GM12891 (cell line): ENCODE measurements at regions not wholly inside any gene's neighbourhood (a gene's known extent, or its start where the extent isn't known, plus 50 kb on each side); places are given as distances from the start of the nearest gene placed in this dataset.

Experiments used
- DNase-seq: peaks from one replicate; pipeline ENCODE4 v3.0.0; 2011; ENCODE audit warnings: low spot score; ENCODE audit not compliant: insufficient read length
- FAIRE-seq: peaks from 2 replicates; lab custom pipeline; 2011; peaks lifted over from hg19 to GRCh38; lab: Jason Lieb, UNC
- PAX5 ChIP-seq: IDR thresholded peaks from 2 replicates; pipeline ENCODE4 v1.6.1; 2011; ENCODE audit warnings: low read length, moderate library complexity, mild to moderate bottlenecking; ENCODE audit not compliant: insufficient read depth, severe bottlenecking
- POLR2A ChIP-seq: IDR thresholded peaks from 2 replicates; pipeline ENCODE4 v1.6.1; 2011; ENCODE audit warnings: low read depth, low read length, control low read depth
- POLR2AphosphoS5 ChIP-seq: IDR thresholded peaks from 2 replicates; pipeline ENCODE4 v1.6.1; 2011; ENCODE audit warnings: low read depth, low read length, control low read depth
- POU2F2 ChIP-seq: IDR thresholded peaks from 2 replicates; pipeline ENCODE4 v1.6.1; 2011; ENCODE audit warnings: low read depth, mild to moderate bottlenecking, control low read depth, low read length, moderate library complexity
- SPI1 ChIP-seq: IDR thresholded peaks from 2 replicates; pipeline ENCODE4 v1.6.1; 2011; ENCODE audit warnings: low read depth, low read length, control low read depth
- TAF1 ChIP-seq: IDR thresholded peaks from 2 replicates; pipeline ENCODE4 v1.6.1; 2011; ENCODE audit warnings: low read depth, low read length, control low read depth

DNA sequence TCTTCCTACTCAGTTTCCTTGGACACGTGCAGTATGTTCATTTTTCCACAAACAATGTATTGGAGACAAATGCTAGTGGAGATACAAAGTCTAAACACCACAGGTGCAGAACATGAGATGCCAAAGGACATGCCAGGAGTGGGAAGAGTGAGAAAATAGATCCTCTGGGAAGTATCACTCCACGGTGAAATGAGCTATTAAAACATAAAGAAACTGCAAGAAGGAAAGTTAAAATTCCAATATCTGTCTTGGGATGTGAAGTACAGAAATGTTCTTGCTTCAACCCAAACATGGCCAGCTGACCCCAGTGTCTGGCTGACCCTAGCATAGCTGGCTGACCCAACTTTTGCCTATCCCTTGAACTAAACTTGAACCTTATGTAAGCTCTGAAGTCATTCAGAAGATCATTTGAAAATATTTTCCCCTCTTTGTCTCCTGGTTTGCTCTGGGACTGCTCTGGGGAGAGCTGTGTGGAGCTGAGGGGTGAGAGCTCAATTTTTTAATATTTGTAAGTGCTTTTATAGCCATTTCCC is 59.5 kb downstream of the FZD1 start:
- TF ChIP-seq TAF1 (no peak), SPI1 (no peak), POU2F2 (no peak), POLR2A (no peak), POLR2AphosphoS5 (no peak)
- DNase-seq: no peak
- FAIRE-seq: no peak

DNA sequence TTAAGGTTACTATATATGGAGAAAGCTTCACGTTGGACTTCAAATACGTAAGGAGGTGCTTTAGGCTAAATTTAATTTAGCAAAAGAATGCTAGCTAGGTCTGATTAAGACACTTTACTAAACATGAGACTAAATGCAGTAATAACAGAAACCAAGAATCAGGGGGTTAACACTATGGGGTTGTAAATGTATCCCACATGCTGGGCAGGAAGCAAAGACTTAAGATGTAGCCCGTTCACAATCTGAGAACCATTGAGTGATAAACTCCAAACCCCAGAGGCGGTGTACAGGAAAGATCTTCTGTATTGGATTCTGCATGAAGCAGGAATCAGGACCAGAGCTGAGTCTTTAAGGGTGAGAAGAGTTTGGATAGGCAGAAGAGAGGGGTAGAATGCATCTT is 60.4 kb downstream of the FZD1 start:
- DNase-seq (no peak), FAIRE-seq (no peak)
- no peak for TF ChIP-seq POU2F2
- no peak for TF ChIP-seq POLR2A
- TF ChIP-seq POLR2AphosphoS5: no peak
- TF ChIP-seq PAX5: no peak
- TF ChIP-seq SPI1: no peak
- no peak for TF ChIP-seq TAF1

- FAIRE-seq (no peak), DNase-seq (no peak)
- TF ChIP-seq PAX5 (no peak), POU2F2 (no peak), SPI1 (no peak), TAF1 (no peak), POLR2AphosphoS5 (no peak), POLR2A (no peak)
These were observed 61.5 kb downstream of the FZD1 start for GRCh38 chr7:91325726-91326125.

- DNase-seq: no peak
These were observed 62.4 kb downstream of the FZD1 start for GRCh38 chr7:91326516-91327199.

DNA sequence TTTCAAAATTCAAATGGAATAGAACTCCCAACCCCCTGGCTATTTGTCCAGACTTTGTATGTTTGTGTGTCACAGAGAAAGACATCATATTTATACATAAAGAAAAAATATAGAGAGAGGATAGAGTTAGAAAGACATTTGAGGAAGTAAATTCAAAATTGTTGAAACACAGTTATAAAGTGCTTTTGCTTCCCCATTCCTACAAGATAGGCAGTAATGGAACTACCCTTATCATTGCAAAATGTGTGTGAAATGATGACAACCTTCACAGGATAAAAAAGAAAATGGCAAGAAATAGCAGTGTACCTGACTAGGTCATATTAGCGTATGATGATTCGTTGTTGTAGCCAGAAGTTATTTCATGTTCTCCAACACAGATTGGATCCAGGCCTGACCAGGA is 63.1 kb downstream of the FZD1 start:
- DNase-seq: no peak
- no peak for FAIRE-seq
- TF ChIP-seq POLR2A: no peak
- TF ChIP-seq POU2F2: no peak
- no peak for TF ChIP-seq TAF1
- TF ChIP-seq PAX5: no peak
- no peak for TF ChIP-seq SPI1
- TF ChIP-seq POLR2AphosphoS5: no peak

More at GRCh38 chr7:91326516-91327199, 62.4 kb downstream of the FZD1 start:
- FAIRE-seq: no peak
- TF ChIP-seq POLR2A: no peak
- TF ChIP-seq SPI1: no peak
- no peak for TF ChIP-seq POU2F2
- TF ChIP-seq POLR2AphosphoS5: no peak
- no peak for TF ChIP-seq PAX5
- TF ChIP-seq TAF1: no peak

DNA sequence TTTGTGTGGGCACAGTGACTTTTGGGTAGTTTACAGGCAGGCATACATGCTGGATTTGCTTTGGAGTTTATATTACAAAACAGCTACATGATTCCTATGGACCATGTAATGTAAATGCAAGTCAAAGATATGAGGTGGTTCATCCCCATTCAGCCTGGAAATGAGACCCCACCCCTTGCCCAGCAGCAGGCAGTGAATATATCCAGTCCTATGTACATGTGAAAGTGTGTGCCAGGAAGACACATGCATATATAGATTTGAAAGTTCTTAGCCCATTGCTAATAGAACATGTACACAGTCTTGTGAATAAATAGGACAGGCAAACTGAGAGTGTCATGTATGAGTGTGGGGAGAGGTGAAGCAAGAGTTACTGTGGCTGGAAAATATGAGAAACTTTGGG is 65.3 kb downstream of the FZD1 start:
- no peak for FAIRE-seq

DNA sequence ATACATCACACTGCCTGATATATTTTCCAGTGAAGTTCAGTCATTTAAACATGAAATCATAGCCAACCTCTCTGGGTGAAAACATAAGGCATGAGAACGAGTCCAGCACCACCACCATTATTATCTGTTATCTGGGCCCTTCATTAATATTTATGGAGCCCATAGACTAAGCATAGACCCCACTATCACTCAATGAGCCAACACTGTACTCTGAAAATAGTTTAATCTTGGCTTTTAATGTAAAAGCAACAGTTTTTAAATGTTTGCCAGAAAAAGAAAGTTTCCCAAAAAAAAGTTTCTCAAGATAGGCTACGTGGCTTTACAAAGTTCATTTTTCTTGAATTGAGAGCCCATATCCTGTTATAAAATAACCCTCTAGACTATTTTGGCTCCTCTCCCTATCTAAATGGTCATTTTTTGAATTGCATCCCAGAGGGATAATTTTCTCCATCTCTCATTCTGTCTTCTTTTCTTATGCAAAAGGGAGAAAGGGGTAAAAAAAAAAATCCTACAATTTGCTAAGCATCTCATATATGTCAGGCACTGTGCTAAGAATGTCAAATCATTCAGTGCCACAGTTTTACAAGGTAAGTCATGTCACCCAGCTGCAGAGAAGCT is 66.1 kb downstream of the FZD1 start:
- DNase-seq (no peak), FAIRE-seq (no peak)
- TF ChIP-seq SPI1 (no peak), POLR2AphosphoS5 (no peak), POU2F2 (no peak), PAX5 (no peak), POLR2A (no peak), TAF1 (no peak)

More for the DNA sequence above, 65.3 kb downstream of the FZD1 start:
- no peak for TF ChIP-seq POLR2AphosphoS5
- TF ChIP-seq POLR2A: no peak
- no peak for TF ChIP-seq PAX5
- no peak for TF ChIP-seq POU2F2
- DNase-seq: no peak

- DNase-seq: no peak
- no peak for FAIRE-seq
- TF ChIP-seq POU2F2: no peak
- TF ChIP-seq SPI1: no peak
- TF ChIP-seq POLR2A: no peak
- TF ChIP-seq POLR2AphosphoS5: no peak
- no peak for TF ChIP-seq TAF1
- TF ChIP-seq PAX5: no peak
These were observed 66.6 kb downstream of the FZD1 start for GRCh38 chr7:91330866-91331265.

DNA sequence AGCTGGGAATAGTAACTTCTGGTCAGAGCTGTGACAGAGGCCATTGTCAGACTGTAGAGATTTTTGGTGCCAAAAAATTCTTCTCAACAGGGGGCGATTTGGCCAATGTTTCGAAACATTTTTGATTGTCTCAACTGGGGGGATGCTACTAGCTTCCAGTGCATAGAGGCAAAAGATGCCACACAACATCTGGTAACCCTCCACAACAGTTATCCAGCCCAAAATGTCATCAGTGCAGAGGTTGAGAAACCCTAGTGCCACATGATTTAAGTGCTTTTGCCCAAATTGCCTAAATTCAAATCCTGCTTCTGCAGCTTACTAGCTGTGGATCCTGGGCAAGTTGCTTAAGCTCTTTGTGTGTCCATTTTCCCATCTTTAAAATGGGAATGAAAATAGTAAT is 71.9 kb downstream of the FZD1 start:
- FAIRE-seq (no peak), DNase-seq (no peak)
- TF ChIP-seq SPI1 (no peak), TAF1 (no peak), POLR2A (no peak), POLR2AphosphoS5 (no peak), POU2F2 (no peak), PAX5 (no peak)
